HEK293 (cell line): ENCODE measurements at regions not wholly inside any gene's neighbourhood (a gene's known extent, or its start where the extent isn't known, plus 50 kb on each side); places are given as distances from the start of the nearest gene placed in this dataset.

Source experiments
- CTCF ChIA-PET: fragments of 350-600 bp; formaldehyde crosslinking; extraction: SDS; loops from one replicate; lab custom pipeline; 2021; ENCODE audit warnings: antibody characterized with exemption; lab: Yijun Ruan, JAX
- POLR2A ChIA-PET: fragments of 300-600 bp; formaldehyde crosslinking; extraction: SDS; loops from one replicate; lab custom pipeline; 2020; ENCODE audit warnings: antibody characterized with exemption, inconsistent platforms; lab: Yijun Ruan, JAX
- H3K27ac ChIP-seq: fragments of 200-500 bp; sonication (Bioruptor generic); 2 replicates; pipeline ENCODE4 v1.5.1; 2014; ENCODE audit warnings: low read depth, low read length, control low read depth, inconsistent platforms; ENCODE audit errors: extremely low read depth
- H3K36me3 ChIP-seq, 2 experiments: fragments of 200-500 bp in 1 of 2; sonication (Bioruptor generic) in 1 of 2; 1 replicate in 1 of 2; 2 replicates in 1 of 2; pipeline ENCODE4 v1.5.1; 2014 to 2017; ENCODE audit warnings: inconsistent platforms in 2 of 2, low read length in 2 of 2; ENCODE audit not compliant: control insufficient read depth in 2 of 2, insufficient read depth in 1 of 2
- H3K4me1 ChIP-seq: fragments of 200-500 bp; sonication (Bioruptor generic); 2 replicates; pipeline ENCODE4 v1.5.1; 2014; ENCODE audit warnings: mild to moderate bottlenecking, low read length, inconsistent platforms; ENCODE audit not compliant: control insufficient read depth, insufficient read depth
- H3K4me3 ChIP-seq: 2 replicates; pipeline ENCODE4 v1.5.1; 2011; ENCODE audit warnings: low read depth, mild to moderate bottlenecking, control low read depth, low read length, moderate library complexity
- H3K9me3 ChIP-seq: fragments of 200-500 bp; sonication (Bioruptor generic); 2 replicates; pipeline ENCODE4 v1.5.1; 2014; ENCODE audit warnings: low read depth, low read length, inconsistent platforms; ENCODE audit not compliant: control insufficient read depth, insufficient read depth
- PRDM10 ChIP-seq: fragments of 450-650 bp; formaldehyde crosslinking; IDR thresholded peaks from 2 replicates; pipeline ENCODE4 v1.5.1; 2016; ENCODE audit warnings: missing biosample characterization, missing genetic modification characterization
- SETDB1 ChIP-seq: IDR thresholded peaks from one replicate; pipeline ENCODE4 v1.6.1; 2017; ENCODE audit warnings: mild to moderate bottlenecking, low read length, moderate library complexity, mixed read lengths; ENCODE audit not compliant: insufficient read length
- TRIM28 ChIP-seq: IDR thresholded peaks from 2 replicates; pipeline ENCODE4 v1.6.1; 2011; ENCODE audit warnings: low read length, control low read depth, borderline replicate concordance
- ZBTB17 ChIP-seq: fragments of 450-650 bp; formaldehyde crosslinking; IDR thresholded peaks from 2 replicates; pipeline ENCODE4 v1.5.1; 2016; ENCODE audit warnings: missing biosample characterization, missing genetic modification characterization
- ZBTB20 ChIP-seq: fragments of 450-650 bp; formaldehyde crosslinking; IDR thresholded peaks from 2 replicates; pipeline ENCODE4 v1.5.1; 2016; ENCODE audit warnings: missing biosample characterization, missing genetic modification characterization
- ZEB2 ChIP-seq: fragments of 450-650 bp; formaldehyde crosslinking; IDR thresholded peaks from 2 replicates; pipeline ENCODE4 v1.5.1; 2016; ENCODE audit warnings: missing biosample characterization, missing genetic modification characterization
- ZIC2 ChIP-seq: fragments of 450-650 bp; formaldehyde crosslinking; IDR thresholded peaks from 2 replicates; pipeline ENCODE4 v1.5.1; 2016; ENCODE audit warnings: missing biosample characterization, missing genetic modification characterization
- ZNF114 ChIP-seq: fragments of 450-650 bp; formaldehyde crosslinking; IDR thresholded peaks from 2 replicates; pipeline ENCODE4 v1.5.0; 2017; ENCODE audit warnings: missing biosample characterization, missing genetic modification characterization
- ZNF140 ChIP-seq: fragments of 450-650 bp; formaldehyde crosslinking; IDR thresholded peaks from 2 replicates; pipeline ENCODE4 v1.5.1; 2016; ENCODE audit warnings: missing biosample characterization, missing genetic modification characterization
- ZNF2 ChIP-seq: fragments of 450-650 bp; formaldehyde crosslinking; IDR thresholded peaks from 2 replicates; pipeline ENCODE4 v1.5.1; 2016; ENCODE audit warnings: missing biosample characterization, missing genetic modification characterization
- ZNF24 ChIP-seq: fragments of 450-650 bp; formaldehyde crosslinking; IDR thresholded peaks from 2 replicates; pipeline ENCODE4 v1.5.1; 2016; ENCODE audit warnings: missing biosample characterization, missing genetic modification characterization
- ZNF394 ChIP-seq: fragments of 450-650 bp; formaldehyde crosslinking; IDR thresholded peaks from 2 replicates; pipeline ENCODE4 v1.5.1; 2016; ENCODE audit warnings: missing biosample characterization, missing genetic modification characterization, mild to moderate bottlenecking, moderate library complexity, borderline replicate concordance
- ZNF548 ChIP-seq: fragments of 450-650 bp; formaldehyde crosslinking; IDR thresholded peaks from 2 replicates; pipeline ENCODE4 v1.5.1; 2016; ENCODE audit warnings: missing biosample characterization, missing genetic modification characterization
- ZNF600 ChIP-seq: fragments of 450-650 bp; formaldehyde crosslinking; IDR thresholded peaks from 2 replicates; pipeline ENCODE4 v1.5.1; 2016; ENCODE audit warnings: missing biosample characterization, missing genetic modification characterization
- ZNF629 ChIP-seq: fragments of 450-650 bp; formaldehyde crosslinking; IDR thresholded peaks from 2 replicates; pipeline ENCODE4 v1.5.1; 2017; ENCODE audit warnings: missing biosample characterization, missing genetic modification characterization
- ZNF654 ChIP-seq: fragments of 450-650 bp; formaldehyde crosslinking; IDR thresholded peaks from 2 replicates; pipeline ENCODE4 v1.5.1; 2016; ENCODE audit warnings: low read depth, missing biosample characterization, missing genetic modification characterization
- ZNF660 ChIP-seq: fragments of 450-650 bp; IDR thresholded peaks from 2 replicates; pipeline ENCODE4 v1.5.1; 2018; ENCODE audit warnings: missing biosample characterization, mild to moderate bottlenecking, missing genetic modification characterization
- ZSCAN18 ChIP-seq: fragments of 450-650 bp; formaldehyde crosslinking; IDR thresholded peaks from 2 replicates; pipeline ENCODE4 v1.5.1; 2016; ENCODE audit warnings: missing biosample characterization, missing genetic modification characterization
- ZSCAN5A ChIP-seq: fragments of 450-650 bp; formaldehyde crosslinking; IDR thresholded peaks from 2 replicates; pipeline ENCODE4 v1.5.1; 2016; ENCODE audit warnings: missing biosample characterization, missing genetic modification characterization
- TF ChIP-seq, protein P1 (sequence below): fragments of 450-650 bp; formaldehyde crosslinking; IDR thresholded peaks from 2 replicates; pipeline ENCODE4 v1.5.1; 2016; ENCODE audit warnings: missing biosample characterization, missing genetic modification characterization
- TF ChIP-seq, protein P2 (sequence below): fragments of 450-650 bp; formaldehyde crosslinking; IDR thresholded peaks from 2 replicates; pipeline ENCODE4 v1.5.1; 2016; ENCODE audit warnings: missing biosample characterization, missing genetic modification characterization
- TF ChIP-seq, protein P3 (sequence below): fragments of 450-650 bp; formaldehyde crosslinking; IDR thresholded peaks from 2 replicates; pipeline ENCODE4 v1.5.1; 2017; ENCODE audit warnings: missing biosample characterization, missing genetic modification characterization

DNA sequence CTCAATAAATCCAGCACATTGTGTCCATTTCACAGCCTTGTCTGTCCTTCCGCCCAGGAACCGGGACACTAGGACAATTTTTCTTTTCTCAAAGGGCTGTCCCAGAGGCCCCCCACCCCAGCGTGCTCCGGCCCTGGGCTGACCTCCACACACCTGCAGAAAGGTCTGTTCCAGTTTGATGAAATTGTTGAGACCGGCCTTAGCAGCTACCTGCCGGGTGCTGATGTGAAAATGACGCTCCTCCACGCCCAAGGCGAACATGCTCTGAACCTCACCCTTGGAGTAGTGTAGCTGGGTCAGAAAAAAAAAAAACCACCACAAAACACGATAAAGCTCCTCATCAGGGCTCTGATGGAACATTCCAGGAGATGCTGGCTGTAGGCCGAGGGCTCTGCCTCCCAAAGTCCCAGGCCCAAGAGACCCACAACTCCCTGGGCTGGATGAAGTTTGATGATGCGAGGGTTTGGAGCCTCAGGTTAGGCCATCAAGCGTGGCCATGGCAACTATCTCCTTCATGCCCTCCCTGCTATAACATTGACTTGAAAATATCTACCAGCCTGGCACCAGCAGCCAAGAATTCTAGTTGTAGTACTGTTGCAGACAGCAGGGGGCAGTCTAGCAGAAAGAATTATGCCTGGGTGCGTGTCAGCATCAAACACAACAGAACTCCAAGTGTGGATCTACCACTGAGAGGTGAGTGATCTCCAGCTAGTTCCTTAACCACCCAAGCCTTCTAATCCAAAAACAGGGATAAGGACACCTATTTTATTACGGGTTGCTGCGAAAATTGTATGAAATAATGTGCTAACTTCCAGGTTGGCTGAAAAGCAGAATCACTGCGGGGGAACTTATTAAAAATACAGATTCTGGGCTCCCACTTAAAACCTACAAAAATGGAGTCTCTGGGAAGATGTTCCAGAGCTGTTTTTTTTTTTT is 62.1 kb downstream of the RMI2 start:
- H3K27ac ChIP-seq, result no peak overlapping the region
- TF ChIP-seq ZBTB20 (tag by site-specific recombination) (peak; percentile 96), SETDB1 (no peak), ZNF629 (tag by site-specific recombination) (peak; percentile 26; the same call in 1 of the 2 replicates), ZNF394 (no peak), ZNF24 (no peak), TRIM28 (no peak), ZNF660 (tag by site-specific recombination) (peak; percentile 65; the same call in 1 of the 2 replicates), ZIC2 (tag by site-specific recombination) (peak; percentile 85), ZBTB17 (tag by site-specific recombination) (peak; percentile 53), ZSCAN5A (no peak), ZNF654 (tag by site-specific recombination) (peak; percentile 87), ZNF114 (tag by site-specific recombination) (no peak), ZNF2 (tag by site-specific recombination) (peak; percentile 58; the same call in 1 of the 2 replicates), PRDM10 (tag by site-specific recombination) (peak; percentile 62), ZNF600 (peak; percentile 44; the same call in 1 of the 2 replicates), ZNF548 (tag by site-specific recombination) (no peak), ZEB2 (0 out of 2 replicates have a peak, but pooled peaks have one; percentile 17), ZNF140 (tag by site-specific recombination) (no peak), ZSCAN18 (tag by site-specific recombination) (no peak)
- TF ChIP-seq, protein P1, sequence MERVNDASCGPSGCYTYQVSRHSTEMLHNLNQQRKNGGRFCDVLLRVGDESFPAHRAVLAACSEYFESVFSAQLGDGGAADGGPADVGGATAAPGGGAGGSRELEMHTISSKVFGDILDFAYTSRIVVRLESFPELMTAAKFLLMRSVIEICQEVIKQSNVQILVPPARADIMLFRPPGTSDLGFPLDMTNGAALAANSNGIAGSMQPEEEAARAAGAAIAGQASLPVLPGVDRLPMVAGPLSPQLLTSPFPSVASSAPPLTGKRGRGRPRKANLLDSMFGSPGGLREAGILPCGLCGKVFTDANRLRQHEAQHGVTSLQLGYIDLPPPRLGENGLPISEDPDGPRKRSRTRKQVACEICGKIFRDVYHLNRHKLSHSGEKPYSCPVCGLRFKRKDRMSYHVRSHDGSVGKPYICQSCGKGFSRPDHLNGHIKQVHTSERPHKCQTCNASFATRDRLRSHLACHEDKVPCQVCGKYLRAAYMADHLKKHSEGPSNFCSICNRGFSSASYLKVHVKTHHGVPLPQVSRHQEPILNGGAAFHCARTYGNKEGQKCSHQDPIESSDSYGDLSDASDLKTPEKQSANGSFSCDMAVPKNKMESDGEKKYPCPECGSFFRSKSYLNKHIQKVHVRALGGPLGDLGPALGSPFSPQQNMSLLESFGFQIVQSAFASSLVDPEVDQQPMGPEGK (tag by site-specific recombination), result no peak
- TF ChIP-seq, protein P2, sequence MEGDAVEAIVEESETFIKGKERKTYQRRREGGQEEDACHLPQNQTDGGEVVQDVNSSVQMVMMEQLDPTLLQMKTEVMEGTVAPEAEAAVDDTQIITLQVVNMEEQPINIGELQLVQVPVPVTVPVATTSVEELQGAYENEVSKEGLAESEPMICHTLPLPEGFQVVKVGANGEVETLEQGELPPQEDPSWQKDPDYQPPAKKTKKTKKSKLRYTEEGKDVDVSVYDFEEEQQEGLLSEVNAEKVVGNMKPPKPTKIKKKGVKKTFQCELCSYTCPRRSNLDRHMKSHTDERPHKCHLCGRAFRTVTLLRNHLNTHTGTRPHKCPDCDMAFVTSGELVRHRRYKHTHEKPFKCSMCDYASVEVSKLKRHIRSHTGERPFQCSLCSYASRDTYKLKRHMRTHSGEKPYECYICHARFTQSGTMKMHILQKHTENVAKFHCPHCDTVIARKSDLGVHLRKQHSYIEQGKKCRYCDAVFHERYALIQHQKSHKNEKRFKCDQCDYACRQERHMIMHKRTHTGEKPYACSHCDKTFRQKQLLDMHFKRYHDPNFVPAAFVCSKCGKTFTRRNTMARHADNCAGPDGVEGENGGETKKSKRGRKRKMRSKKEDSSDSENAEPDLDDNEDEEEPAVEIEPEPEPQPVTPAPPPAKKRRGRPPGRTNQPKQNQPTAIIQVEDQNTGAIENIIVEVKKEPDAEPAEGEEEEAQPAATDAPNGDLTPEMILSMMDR (tag by site-specific recombination), result peak; percentile 50; the same call in 1 of the 2 replicates
- TF ChIP-seq, protein P3, sequence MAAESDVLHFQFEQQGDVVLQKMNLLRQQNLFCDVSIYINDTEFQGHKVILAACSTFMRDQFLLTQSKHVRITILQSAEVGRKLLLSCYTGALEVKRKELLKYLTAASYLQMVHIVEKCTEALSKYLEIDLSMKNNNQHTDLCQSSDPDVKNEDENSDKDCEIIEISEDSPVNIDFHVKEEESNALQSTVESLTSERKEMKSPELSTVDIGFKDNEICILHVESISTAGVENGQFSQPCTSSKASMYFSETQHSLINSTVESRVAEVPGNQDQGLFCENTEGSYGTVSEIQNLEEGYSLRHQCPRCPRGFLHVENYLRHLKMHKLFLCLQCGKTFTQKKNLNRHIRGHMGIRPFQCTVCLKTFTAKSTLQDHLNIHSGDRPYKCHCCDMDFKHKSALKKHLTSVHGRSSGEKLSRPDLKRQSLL, result no peak
- no peaks in the 10 kb centered on the region for H3K4me1 ChIP-seq
- no peak overlapping the region for H3K4me3 ChIP-seq
- ChIA-PET POLR2A (interaction anchor here (0.6 to 0.7 kb wide), 2 partner anchors 53 to 948 kb away, joined by 3 to 4 read pairs; no protein-coding TSS in a partner anchor), CTCF (interaction anchor here (0.6 to 5.0 kb wide), 55 partner anchors 9 to 716 kb away, joined by 3 to 52 read pairs (median 4); partner anchors contain the start of genes LITAF and ZC3H7A)
- H3K36me3 ChIP-seq, result no peaks in the 10 kb centered on the region
- no peaks in the 10 kb centered on the region for H3K9me3 ChIP-seq
